ENCODE measurements at regions not wholly inside any gene's neighbourhood (a gene's known extent, or its start where the extent isn't known, plus 50 kb on each side); places are given as distances from the start of the nearest gene placed in this dataset.

DNA sequence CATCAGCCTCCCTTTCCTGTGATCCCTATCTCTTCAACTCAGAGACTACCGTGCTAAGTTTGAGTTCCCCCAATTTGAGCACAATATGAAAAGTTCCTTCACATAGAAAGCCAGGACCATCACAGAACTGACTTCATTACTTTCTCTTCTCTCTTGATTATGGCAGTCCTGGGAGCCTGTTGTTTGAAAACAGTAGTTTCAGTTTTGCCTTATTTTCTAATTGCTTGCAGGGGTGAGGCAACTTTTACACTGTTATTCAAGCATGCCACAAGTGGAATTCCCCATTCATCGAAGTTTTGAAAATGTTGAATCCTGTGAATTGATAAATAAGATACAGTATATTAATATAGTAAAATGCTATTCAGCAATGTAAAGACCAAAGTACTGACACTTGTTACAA, 569.7 kb upstream of the MARCKS start:
- no peak for DNase-seq
- TF ChIP-seq, protein P1, sequence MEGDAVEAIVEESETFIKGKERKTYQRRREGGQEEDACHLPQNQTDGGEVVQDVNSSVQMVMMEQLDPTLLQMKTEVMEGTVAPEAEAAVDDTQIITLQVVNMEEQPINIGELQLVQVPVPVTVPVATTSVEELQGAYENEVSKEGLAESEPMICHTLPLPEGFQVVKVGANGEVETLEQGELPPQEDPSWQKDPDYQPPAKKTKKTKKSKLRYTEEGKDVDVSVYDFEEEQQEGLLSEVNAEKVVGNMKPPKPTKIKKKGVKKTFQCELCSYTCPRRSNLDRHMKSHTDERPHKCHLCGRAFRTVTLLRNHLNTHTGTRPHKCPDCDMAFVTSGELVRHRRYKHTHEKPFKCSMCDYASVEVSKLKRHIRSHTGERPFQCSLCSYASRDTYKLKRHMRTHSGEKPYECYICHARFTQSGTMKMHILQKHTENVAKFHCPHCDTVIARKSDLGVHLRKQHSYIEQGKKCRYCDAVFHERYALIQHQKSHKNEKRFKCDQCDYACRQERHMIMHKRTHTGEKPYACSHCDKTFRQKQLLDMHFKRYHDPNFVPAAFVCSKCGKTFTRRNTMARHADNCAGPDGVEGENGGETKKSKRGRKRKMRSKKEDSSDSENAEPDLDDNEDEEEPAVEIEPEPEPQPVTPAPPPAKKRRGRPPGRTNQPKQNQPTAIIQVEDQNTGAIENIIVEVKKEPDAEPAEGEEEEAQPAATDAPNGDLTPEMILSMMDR (IDR thresholded peaks at IDR 0.05; ENCODE audit: low read depth, low read length): no peak
- Histone ChIP-seq H3K27ac (no peak overlapping the region), H3K4me3 (ENCODE audit: low read depth, low read length) (no peak overlapping the region), H3K36me3 (no peaks in the 10 kb centered on the region), H3K27me3 (ENCODE audit: insufficient read depth, low read depth, severe bottlenecking) (no peaks in the 10 kb centered on the region), H3K9me3 (ENCODE audit: severe bottlenecking) (no peaks in the 10 kb centered on the region)

DNA sequence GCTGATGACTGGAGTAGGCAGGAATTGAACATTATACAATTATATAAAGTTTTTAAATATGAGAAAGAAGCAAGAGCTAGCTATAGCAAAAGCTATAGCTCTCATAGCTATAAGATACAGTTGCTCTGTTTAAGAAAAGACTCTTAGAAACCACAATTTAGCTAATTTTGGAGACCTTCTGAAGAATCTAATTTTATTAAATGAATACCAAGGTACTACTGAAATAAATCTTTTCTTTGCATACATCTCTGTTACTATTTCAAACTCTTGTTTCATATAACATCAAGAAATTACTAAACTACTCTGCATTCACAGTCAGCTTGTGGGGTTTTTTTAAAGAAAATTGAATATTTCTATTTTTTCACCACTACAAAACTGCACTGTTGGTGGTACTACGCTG, 568.7 kb upstream of the MARCKS start:
- H3K9me3 ChIP-seq (ENCODE audit: severe bottlenecking): no peaks in the 10 kb centered on the region

DNA sequence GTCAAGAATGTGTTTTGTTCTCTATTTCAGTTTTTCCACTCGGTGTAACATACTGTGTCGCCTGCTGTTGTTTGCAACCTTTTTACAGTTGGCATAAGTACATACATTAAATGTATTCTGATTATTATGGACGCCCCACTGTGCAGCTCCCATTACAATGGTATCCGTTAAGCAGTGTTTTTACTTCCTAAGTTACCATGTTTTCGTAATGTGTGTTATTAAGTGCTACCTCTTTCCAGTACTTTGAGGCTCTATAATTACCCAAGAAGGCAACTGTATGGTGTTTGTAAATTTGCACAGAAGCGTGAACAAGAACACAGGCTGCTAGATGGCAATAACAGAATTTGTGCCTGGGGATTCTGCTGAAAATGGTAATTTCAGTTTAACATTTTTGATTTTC, 568.0 kb upstream of the MARCKS start:
- TF ChIP-seq, protein P1 (IDR thresholded peaks at IDR 0.05; ENCODE audit: low read depth, low read length): no peak
- Histone ChIP-seq H3K27me3 (ENCODE audit: insufficient read depth, low read depth, severe bottlenecking) (no peaks in the 10 kb centered on the region), H3K36me3 (no peaks in the 10 kb centered on the region), H3K27ac (no peak overlapping the region), H3K4me3 (ENCODE audit: low read depth, low read length) (no peak overlapping the region), H3K9me3 (ENCODE audit: severe bottlenecking) (no peaks in the 10 kb centered on the region)
- DNase-seq: no peak

More for the DNA sequence above, 568.7 kb upstream of the MARCKS start:
- H3K27me3 ChIP-seq (ENCODE audit: insufficient read depth, low read depth, severe bottlenecking): no peaks in the 10 kb centered on the region
- no peak overlapping the region for H3K27ac ChIP-seq
- TF ChIP-seq, protein P1 (IDR thresholded peaks at IDR 0.05; ENCODE audit: low read depth, low read length): no peak
- H3K36me3 ChIP-seq: no peaks in the 10 kb centered on the region
- no peak overlapping the region for H3K4me3 ChIP-seq (ENCODE audit: low read depth, low read length)
- DNase-seq: no peak

DNA sequence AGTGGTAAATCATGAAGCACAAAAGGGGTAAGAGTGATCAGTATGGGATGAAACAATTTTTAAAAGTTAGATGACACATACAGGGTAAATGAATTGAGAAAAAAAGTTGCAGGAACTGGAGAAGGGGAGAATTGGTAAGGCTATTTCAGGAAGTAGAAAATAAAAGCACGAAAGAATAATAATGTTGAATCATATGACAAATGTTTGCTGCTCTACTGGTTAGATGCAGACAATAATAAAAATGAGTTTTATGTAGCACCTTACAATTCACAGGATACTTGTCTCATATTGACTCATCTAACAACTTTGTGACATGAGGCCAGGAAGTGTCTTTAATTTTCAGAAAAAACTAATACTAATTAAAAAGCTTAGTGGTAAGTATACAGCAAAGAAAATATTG, 566.5 kb upstream of the MARCKS start:
- Histone ChIP-seq H3K27me3 (ENCODE audit: insufficient read depth, low read depth, severe bottlenecking) (no peaks in the 10 kb centered on the region), H3K36me3 (no peaks in the 10 kb centered on the region), H3K27ac (no peak overlapping the region), H3K4me3 (ENCODE audit: low read depth, low read length) (no peak overlapping the region), H3K9me3 (ENCODE audit: severe bottlenecking) (no peaks in the 10 kb centered on the region)
- DNase-seq: no peak
- TF ChIP-seq, protein P1 (IDR thresholded peaks at IDR 0.05; ENCODE audit: low read depth, low read length): no peak

DNA sequence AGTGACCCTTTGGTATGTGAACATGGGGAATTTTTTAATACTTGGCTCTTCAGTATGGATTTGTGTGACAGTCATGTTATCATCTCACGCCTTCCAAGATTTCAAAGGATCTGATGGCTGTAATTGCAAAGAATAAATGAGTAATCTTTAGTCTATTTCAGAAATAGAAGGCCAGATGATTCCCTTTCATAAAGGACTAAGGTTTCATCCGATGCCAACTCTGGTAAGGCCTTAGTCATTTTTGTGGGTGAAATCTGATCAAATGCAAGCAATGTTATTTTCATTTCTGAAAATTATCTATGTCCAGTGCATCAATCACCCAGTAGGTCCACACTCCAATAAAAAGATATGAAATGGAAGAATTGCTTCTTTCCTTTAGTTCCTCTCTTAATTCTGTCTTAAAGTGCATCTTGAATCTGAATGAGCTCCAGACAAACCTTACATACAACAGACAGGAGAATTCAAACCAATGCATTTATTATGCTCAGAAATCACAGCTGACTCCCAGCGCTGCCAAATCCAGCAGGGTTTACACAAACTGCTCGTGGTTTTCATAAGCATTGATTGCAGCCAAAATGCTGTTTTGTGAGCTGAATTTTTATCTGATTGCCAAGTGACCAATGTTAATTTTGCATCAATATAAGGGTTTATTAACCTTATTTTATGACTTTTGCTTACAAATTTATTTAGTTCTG, 565.2 kb upstream of the MARCKS start:
- no peaks in the 10 kb centered on the region for H3K36me3 ChIP-seq
- TF ChIP-seq, protein P1 (IDR thresholded peaks at IDR 0.05; ENCODE audit: low read depth, low read length): no peak
- H3K27ac ChIP-seq: no peak overlapping the region
- no peaks in the 10 kb centered on the region for H3K9me3 ChIP-seq (ENCODE audit: severe bottlenecking)
- no peaks in the 10 kb centered on the region for H3K27me3 ChIP-seq (ENCODE audit: insufficient read depth, low read depth, severe bottlenecking)
- no peak for DNase-seq
- no peak overlapping the region for H3K4me3 ChIP-seq (ENCODE audit: low read depth, low read length)

Measured in WERI-Rb-1 (cell line).